HG03159 (cell line): ENCODE measurements at regions not wholly inside any gene's neighbourhood (a gene's known extent, or its start where the extent isn't known, plus 50 kb on each side); places are given as distances from the start of the nearest gene placed in this dataset.

Source experiments
- ATAC-seq: cut with Tn5 transposase; IDR thresholded peaks from one replicate; pipeline ENCODE4 v1.9.1; 2021; ENCODE audit warnings: mild to moderate bottlenecking, moderate library complexity; ENCODE audit not compliant: unreplicated experiment

DNA sequence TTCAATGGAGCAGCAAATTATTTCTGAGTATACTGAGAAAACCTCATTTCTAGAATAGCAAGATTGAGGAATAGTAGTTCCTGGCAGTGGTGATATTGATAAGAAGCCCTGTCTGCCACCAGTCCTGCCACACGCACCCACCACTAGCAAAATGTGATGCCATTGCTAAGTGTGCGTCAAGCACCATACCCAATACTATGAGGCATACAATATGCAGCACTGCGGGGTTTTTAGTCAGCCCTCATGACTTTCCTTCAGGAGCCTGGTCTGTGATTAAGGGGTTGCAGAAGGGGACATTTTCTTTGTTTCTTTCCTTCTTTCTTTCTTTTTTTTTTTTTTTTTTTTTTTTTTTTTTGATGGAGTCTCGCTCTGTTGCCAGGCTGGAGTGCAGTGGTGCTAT, 128.7 kb upstream of the USP38 start:
- no peak for ATAC-seq

GRCh38 chr4:143071351-143071750, 113.4 kb upstream of the USP38 start:
- ATAC-seq: no peak

- ATAC-seq: no peak
Observed at GRCh38 chr4:143076723-143077122, 108.0 kb upstream of the USP38 start.

- no peak for ATAC-seq
Observed at GRCh38 chr4:143082701-143083100, 102.0 kb upstream of the USP38 start.

DNA sequence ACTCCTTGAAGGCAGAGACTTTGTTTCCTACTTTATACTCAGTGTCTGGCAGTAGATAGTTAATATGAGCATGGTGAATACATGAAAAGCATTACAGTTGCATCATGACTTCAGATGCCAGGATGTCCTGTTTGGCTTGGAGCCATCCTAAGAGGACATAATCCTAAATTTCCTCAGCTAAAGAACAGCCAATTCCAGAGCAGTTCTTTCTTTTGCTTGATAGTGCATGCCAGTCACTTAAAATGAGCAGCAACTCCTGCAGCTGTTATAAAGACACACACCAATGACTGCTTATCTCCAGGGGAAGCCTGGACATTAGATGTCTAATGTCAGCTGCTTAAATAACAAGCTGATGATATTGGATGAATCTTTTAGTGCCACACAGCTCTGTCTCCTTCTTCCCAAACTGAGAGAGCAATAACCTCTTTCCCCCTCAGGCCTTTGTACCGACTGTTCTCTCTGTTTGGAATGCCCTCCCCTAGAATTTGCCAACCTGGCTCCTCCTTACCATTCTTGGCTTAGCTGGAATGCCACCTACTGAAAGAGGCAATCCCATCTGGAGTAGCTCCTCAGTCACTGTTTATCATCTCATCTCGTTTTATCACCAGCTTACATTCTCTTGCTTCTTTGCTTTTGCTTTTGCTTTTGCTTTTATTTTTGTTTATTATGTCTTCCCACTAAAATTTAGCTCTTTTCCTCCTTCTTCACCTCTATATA, 100.8 kb upstream of the USP38 start:
- no peak for ATAC-seq

GRCh38 chr4:143084566-143084965, 100.2 kb upstream of the USP38 start:
- no peak for ATAC-seq

- no peak for ATAC-seq
Observed at GRCh38 chr4:143085224-143085623, 99.5 kb upstream of the USP38 start.

DNA sequence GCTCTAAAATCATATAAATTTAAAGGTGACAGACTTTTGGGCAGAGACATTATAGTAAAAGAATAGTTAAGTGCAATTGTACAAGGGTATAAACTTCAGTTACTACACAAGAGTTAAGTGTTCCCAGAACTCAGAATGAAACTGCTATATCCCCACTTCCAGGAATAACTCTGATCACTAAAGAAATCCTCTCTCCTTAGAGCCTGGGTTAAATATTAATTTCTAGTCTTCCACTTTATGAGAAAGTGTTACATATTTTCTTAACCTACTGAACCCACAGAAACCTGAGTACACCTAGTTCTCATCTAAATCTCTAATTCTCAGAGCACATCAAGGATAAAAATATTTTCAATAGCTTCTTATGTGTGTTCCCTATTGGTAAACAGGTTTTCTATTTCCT, 99.1 kb upstream of the USP38 start:
- ATAC-seq: no peak

GRCh38 chr4:143089291-143089690, 95.4 kb upstream of the USP38 start:
- ATAC-seq: no peak

GRCh38 chr4:143089847-143090246, 94.9 kb upstream of the USP38 start:
- no peak for ATAC-seq

- no peak for ATAC-seq
Observed at GRCh38 chr4:143091862-143092261, 92.9 kb upstream of the USP38 start.

DNA sequence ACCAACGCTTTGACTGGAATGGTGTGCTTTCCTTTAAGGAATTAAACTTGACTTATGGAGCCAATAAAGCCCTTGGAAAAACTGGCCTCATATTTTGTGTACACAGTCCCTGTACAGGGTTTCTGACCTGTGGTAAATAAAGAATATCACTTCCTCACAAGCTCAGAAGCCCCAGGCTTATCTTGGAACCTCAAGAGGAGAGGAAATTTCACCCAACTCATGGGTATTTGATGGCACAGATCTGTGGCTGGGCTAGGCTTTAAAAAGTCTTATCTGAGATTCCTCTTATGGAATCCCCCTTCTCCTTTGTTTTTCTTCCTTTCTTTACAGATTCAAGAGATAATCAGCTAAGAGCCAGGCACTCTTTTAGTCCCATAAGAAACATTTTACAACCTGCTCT, 89.3 kb upstream of the USP38 start:
- ATAC-seq: no peak

DNA sequence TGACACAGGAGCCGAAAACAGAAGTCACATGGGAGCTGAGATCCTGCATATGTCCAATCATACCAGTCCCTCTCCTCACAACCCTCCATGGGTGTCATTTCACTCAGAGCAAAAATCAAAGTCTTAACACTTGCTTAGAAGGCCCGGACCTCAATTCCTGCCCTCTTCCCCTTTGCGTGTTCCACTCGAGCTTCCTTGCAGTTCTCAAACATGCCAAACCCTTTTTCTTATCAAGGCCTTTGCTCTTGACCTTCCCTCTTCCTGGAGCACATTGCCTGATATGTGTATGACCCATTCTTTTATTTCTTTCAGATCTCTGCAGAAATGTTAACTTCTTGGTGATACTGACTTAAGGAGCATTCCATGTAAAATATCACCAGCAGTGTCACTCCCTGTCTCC, 87.0 kb upstream of the USP38 start:
- ATAC-seq: no peak

GRCh38 chr4:143099693-143100092, 85.0 kb upstream of the USP38 start:
- no peak for ATAC-seq

GRCh38 chr4:143109376-143109775, 75.3 kb upstream of the USP38 start:
- no peak for ATAC-seq

GRCh38 chr4:143118663-143119062, 66.1 kb upstream of the USP38 start:
- no peak for ATAC-seq

DNA sequence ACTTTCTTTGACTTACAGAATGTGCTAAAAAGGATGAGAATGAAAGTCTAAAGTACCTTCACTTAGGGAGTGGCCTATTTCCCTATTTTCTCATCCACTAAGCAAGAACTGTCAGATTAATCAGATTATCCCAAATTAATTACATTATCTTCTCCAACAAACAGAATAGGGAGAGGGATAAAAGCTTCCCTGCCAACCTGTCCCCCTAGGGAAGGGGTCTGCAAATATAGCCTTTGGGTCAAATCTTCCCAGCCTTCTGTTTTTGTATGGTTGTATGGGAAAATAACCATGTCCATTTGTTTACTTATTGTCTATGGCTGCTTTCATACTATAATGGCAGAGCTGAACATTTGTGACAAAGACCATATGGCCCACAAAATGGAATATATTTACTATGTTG, 57.1 kb upstream of the USP38 start:
- ATAC-seq: no peak

- no peak for ATAC-seq
Observed at GRCh38 chr4:143133977-143134376, 50.7 kb upstream of the USP38 start.
